GM18858 (cell line): ENCODE measurements at regions not wholly inside any gene's neighbourhood (a gene's known extent, or its start where the extent isn't known, plus 50 kb on each side); places are given as distances from the start of the nearest gene placed in this dataset.
"Not testable (repeated sequence)": the region's sequence is repeated elsewhere in the genome, so short reads cannot be mapped to it uniquely, and the experiment has no call there.

Experiments
- ATAC-seq: cut with Tn5 transposase; IDR thresholded peaks from one replicate; pipeline ENCODE4 v1.9.1; 2021; ENCODE audit not compliant: unreplicated experiment

GRCh38 chr12:13404111-13404628 lies 207.6 kb downstream of the EMP1 start:
- no peak for ATAC-seq

GRCh38 chr12:13391375-13391774 lies 194.8 kb downstream of the EMP1 start:
- ATAC-seq: not testable (repeated sequence)

GRCh38 chr12:13390918-13391317 lies 194.4 kb downstream of the EMP1 start:
- ATAC-seq: no peak

- no peak for ATAC-seq
Observed at GRCh38 chr12:13390381-13390861, 193.9 kb downstream of the EMP1 start.

- ATAC-seq: no peak
Observed at GRCh38 chr12:13387101-13387500, 190.6 kb downstream of the EMP1 start.

GRCh38 chr12:13386323-13387039 lies 190.0 kb downstream of the EMP1 start:
- no peak for ATAC-seq

GRCh38 chr12:13383379-13383778 lies 186.9 kb downstream of the EMP1 start:
- no peak for ATAC-seq

GRCh38 chr12:13380297-13380696 lies 183.8 kb downstream of the EMP1 start:
- no peak for ATAC-seq

- ATAC-seq: no peak
Observed at GRCh38 chr12:13379531-13380188, 183.1 kb downstream of the EMP1 start.

- ATAC-seq: no peak
Observed at GRCh38 chr12:13377698-13378097, 181.2 kb downstream of the EMP1 start.

GRCh38 chr12:13376610-13377373 lies 180.3 kb downstream of the EMP1 start:
- ATAC-seq: no peak

GRCh38 chr12:13375583-13376345 lies 179.2 kb downstream of the EMP1 start:
- no peak for ATAC-seq

GRCh38 chr12:13374793-13375192 lies 178.3 kb downstream of the EMP1 start:
- ATAC-seq: no peak

GRCh38 chr12:13373803-13374202 lies 177.3 kb downstream of the EMP1 start:
- no peak for ATAC-seq

- no peak for ATAC-seq
Observed at GRCh38 chr12:13373131-13373530, 176.6 kb downstream of the EMP1 start.

- ATAC-seq: no peak
Observed at GRCh38 chr12:13372386-13372785, 175.9 kb downstream of the EMP1 start.

- no peak for ATAC-seq
Observed at GRCh38 chr12:13371797-13372196, 175.3 kb downstream of the EMP1 start.

GRCh38 chr12:13371367-13371766 lies 174.8 kb downstream of the EMP1 start:
- ATAC-seq: no peak

GRCh38 chr12:13369474-13370056 lies 173.0 kb downstream of the EMP1 start:
- ATAC-seq: no peak

- no peak for ATAC-seq
Observed at GRCh38 chr12:13368971-13369370, 172.4 kb downstream of the EMP1 start.
